ENCODE measurements at regions not wholly inside any gene's neighbourhood (a gene's known extent, or its start where the extent isn't known, plus 50 kb on each side); places are given as distances from the start of the nearest gene placed in this dataset.

DNA sequence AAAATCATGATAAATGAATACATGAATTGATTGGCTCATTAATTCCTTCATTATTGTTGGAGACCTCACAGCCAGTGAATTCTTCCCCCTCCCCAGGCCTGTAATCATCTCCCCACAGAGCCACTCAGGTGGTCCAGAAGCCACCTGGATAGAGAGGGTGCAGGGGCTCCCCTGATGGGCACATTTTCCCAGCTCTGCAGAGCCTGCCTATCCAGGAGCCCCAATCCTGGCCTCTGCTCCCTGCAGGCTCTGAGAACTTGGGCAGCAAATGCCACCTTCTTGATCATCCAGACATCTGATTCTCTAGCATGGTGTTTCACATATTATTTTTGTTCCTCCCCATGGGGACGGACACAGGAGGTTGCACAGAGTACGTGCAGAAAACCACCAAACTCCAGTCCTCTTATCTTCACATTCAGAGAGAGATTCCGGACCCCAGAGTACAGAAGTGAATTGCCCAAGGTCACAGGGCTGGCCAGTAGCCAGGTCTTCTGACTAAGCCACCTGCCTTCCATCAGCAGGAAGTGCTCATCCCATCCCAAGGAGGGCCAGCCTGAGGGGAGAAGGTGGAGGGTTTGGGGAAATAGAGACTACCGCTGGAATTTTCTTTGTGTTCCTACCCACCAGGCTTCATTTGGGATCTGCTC, 348.0 kb downstream of the BUD13 start:
- WGBS (ENCODE audit: insufficient coverage, low lambda C conversion rate), result no CpG with 5 or more reads among the region's 4 CpGs
- Histone ChIP-seq H3K4me1 (ENCODE audit: control insufficient read depth, insufficient read depth, low read length) (peaks cover 62% of the 10 kb centered on the region), H3K9me3 (ENCODE audit: control insufficient read depth, low read depth, low read length) (no peaks in the 10 kb centered on the region), H3K27ac (ENCODE audit: low read length) (no peak overlapping the region), H3K4me3 (ENCODE audit: low read length) (no peak overlapping the region), H3K27me3 (ENCODE audit: control insufficient read depth, insufficient read depth, low read length) (no peaks in the 10 kb centered on the region), H3K36me3 (ENCODE audit: control insufficient read depth, insufficient read depth, low read length) (no peaks in the 10 kb centered on the region)
- DNase-seq, result peak; percentile 74 to 87

DNA sequence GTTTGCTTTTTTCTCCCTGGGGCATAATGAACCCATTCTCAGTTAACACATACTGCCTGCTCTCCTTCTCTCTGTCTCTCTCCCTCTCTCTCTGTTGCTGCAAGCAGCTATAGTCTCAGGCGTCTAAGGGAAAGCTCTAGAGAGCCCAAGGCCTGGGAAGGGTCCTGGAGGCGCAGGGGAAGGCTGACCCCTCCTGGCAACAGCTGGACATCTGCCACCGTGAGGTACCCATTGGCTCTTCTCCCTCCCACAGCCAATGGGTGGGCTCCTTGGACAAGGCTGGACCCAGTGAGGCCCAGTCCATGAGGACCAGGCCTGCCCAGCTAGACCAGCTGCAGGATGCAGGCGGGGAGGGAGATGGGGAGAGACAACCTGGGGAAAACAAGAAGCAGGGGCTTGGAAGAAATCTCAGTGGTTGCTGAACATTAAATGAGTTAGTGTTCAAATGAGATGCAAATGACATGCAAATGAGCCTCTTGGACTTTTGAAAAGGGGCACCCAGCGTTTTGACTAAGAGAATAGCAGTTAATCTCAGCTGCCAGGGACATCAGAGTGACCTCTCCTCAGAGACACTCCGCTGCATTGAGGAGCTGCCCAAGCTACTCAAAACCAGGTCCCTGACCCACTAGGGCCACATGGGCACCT, 349.7 kb downstream of the BUD13 start:
- DNase-seq, result no peak
- Histone ChIP-seq H3K27me3 (ENCODE audit: control insufficient read depth, insufficient read depth, low read length) (no peaks in the 10 kb centered on the region), H3K9me3 (ENCODE audit: control insufficient read depth, low read depth, low read length) (no peaks in the 10 kb centered on the region), H3K27ac (ENCODE audit: low read length) (no peak overlapping the region), H3K4me3 (ENCODE audit: low read length) (no peak overlapping the region), H3K36me3 (ENCODE audit: control insufficient read depth, insufficient read depth, low read length) (no peaks in the 10 kb centered on the region), H3K4me1 (ENCODE audit: control insufficient read depth, insufficient read depth, low read length) (peaks cover 54% of the 10 kb centered on the region)
- WGBS (ENCODE audit: insufficient coverage, low lambda C conversion rate), result 80% methylated on average over 1 of the region's 6 CpGs

DNA sequence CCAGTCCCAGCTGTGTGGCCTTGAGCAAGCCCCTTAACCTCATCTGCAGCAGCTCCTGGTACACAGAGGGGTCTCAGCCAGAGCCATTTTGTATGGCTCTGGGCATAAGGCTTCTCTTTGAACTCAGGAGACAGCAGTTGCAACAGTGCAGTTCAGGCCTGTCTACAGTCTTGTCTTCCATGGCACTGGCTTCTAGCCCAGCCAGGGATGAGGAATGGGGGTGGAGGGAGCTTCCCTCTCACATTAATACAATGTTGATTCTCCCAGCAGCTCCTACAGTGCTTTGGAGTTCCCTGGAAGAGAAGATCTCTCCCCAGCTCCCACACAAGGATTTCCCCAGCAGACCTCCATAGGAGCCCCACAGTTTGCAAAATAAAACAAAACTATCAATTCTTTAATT, 350.2 kb downstream of the BUD13 start:
- H3K4me3 ChIP-seq (ENCODE audit: low read length), result no peak overlapping the region
- H3K9me3 ChIP-seq (ENCODE audit: control insufficient read depth, low read depth, low read length), result no peaks in the 10 kb centered on the region
- no peaks in the 10 kb centered on the region for H3K27me3 ChIP-seq (ENCODE audit: control insufficient read depth, insufficient read depth, low read length)
- H3K4me1 ChIP-seq (ENCODE audit: control insufficient read depth, insufficient read depth, low read length), result peaks cover 49% of the 10 kb centered on the region
- no peak for DNase-seq
- H3K27ac ChIP-seq (ENCODE audit: low read length), result no peak overlapping the region
- no peaks in the 10 kb centered on the region for H3K36me3 ChIP-seq (ENCODE audit: control insufficient read depth, insufficient read depth, low read length)

DNA sequence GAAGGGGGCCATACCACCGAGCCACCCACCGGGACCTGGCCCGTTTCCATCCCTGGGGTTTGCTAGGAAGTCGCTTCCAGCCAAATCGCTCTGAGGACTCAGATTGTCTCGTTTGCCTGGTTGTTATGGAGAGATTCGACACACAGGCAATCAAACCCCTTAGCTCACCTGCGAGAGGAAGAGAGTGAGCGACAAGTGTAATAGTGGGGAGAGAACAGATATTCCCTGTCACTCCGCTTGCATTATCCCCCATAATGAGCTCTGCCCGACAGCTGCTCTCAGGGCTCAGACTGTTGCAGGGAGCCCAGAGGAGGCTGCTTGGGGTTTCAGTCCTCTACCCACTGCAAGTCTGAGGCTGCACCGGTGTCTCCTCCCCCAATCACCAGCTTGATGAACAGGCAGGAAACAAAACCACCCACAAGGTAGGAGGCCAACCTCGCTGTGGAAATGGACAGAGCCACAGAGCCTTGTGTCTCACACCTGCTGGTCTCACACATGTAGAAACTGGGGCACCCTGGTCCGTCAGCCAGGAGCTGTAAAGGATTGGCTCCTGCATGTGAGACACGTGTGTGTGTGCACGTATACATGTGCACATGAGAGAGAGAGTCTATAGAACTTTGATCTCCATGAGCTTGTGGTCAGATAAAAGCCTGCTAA, 351.1 kb downstream of the BUD13 start:
- Histone ChIP-seq H3K4me3 (ENCODE audit: low read length) (no peak overlapping the region), H3K4me1 (ENCODE audit: control insufficient read depth, insufficient read depth, low read length) (peaks cover 40% of the 10 kb centered on the region), H3K27ac (ENCODE audit: low read length) (peak overlapping the region; percentile 4), H3K36me3 (ENCODE audit: control insufficient read depth, insufficient read depth, low read length) (no peaks in the 10 kb centered on the region), H3K9me3 (ENCODE audit: control insufficient read depth, low read depth, low read length) (no peaks in the 10 kb centered on the region), H3K27me3 (ENCODE audit: control insufficient read depth, insufficient read depth, low read length) (no peaks in the 10 kb centered on the region)
- peak; percentile 76 to 87 for DNase-seq
- WGBS (ENCODE audit: insufficient coverage, low lambda C conversion rate), result no CpG with 5 or more reads among the region's 16 CpGs

DNA sequence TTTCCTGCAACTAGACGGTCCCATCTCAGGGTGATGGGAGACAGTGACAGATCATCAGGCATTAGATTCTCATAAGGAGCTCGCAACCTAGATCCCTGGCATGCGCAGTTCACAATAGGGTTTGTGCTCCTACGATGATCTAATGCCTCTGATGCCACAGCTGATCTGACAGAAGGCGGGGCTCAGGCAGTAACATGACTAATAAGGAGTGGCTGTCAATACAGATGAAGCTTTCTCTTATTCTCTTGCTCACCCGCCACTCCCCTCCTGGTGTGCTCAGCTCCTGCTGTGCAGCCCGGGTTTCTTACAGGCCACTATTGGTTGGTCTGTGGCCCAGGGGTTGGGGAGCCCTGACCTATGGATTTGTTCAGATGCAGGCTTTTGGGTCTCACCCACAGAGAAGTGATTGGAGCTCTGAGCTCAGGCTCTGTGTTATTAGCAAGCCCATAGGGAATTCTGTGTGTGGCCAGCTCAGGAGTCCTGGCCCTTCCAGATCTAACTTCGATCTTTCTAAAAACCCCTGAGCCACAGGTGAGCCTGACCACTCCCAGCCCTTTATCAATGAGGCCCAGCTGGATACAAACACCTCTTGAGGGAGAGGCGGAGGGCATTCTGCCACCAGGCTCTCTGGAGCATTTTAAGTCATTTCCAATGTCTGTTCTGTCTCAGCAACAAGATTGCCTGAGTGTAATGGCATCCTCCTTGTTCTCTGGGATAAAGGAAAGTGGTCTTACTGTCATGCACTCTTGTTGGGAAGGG, 351.8 kb downstream of the BUD13 start:
- Histone ChIP-seq H3K27me3 (ENCODE audit: control insufficient read depth, insufficient read depth, low read length) (no peaks in the 10 kb centered on the region), H3K36me3 (ENCODE audit: control insufficient read depth, insufficient read depth, low read length) (no peaks in the 10 kb centered on the region), H3K4me1 (ENCODE audit: control insufficient read depth, insufficient read depth, low read length) (peaks cover 38% of the 10 kb centered on the region), H3K27ac (ENCODE audit: low read length) (peak overlapping the region; percentile 32), H3K4me3 (ENCODE audit: low read length) (no peak overlapping the region), H3K9me3 (ENCODE audit: control insufficient read depth, low read depth, low read length) (no peaks in the 10 kb centered on the region)
- peak; percentile 76 to 83 for DNase-seq
- WGBS (ENCODE audit: insufficient coverage, low lambda C conversion rate), result no CpG with 5 or more reads among the region's 9 CpGs

DNA sequence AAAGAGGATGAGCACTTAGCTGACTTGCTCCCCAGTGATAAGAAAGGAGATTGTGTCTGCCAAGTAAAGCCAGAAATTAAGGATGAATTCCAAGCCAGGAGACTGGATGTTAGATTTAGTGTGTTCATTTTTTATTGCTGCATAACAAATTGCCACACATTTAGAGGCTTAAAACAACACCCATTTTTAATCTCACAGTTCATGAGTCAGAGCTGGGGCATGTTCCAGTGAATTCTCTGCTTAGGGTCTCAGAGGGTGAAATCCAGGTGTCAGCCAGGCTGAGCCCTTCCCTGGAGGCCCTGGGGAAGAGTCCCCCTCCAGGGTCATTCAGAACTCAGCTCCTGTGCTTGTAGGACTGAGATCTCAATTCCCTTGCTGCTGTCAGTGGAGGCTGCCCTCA, 352.8 kb downstream of the BUD13 start:
- H3K27me3 ChIP-seq (ENCODE audit: control insufficient read depth, insufficient read depth, low read length), result no peaks in the 10 kb centered on the region
- peaks cover 35% of the 10 kb centered on the region for H3K4me1 ChIP-seq (ENCODE audit: control insufficient read depth, insufficient read depth, low read length)
- H3K4me3 ChIP-seq (ENCODE audit: low read length), result no peak overlapping the region
- DNase-seq, result peak; percentile 13 to 35
- no peaks in the 10 kb centered on the region for H3K9me3 ChIP-seq (ENCODE audit: control insufficient read depth, low read depth, low read length)
- H3K27ac ChIP-seq (ENCODE audit: low read length), result no peak overlapping the region
- H3K36me3 ChIP-seq (ENCODE audit: control insufficient read depth, insufficient read depth, low read length), result no peaks in the 10 kb centered on the region

DNA sequence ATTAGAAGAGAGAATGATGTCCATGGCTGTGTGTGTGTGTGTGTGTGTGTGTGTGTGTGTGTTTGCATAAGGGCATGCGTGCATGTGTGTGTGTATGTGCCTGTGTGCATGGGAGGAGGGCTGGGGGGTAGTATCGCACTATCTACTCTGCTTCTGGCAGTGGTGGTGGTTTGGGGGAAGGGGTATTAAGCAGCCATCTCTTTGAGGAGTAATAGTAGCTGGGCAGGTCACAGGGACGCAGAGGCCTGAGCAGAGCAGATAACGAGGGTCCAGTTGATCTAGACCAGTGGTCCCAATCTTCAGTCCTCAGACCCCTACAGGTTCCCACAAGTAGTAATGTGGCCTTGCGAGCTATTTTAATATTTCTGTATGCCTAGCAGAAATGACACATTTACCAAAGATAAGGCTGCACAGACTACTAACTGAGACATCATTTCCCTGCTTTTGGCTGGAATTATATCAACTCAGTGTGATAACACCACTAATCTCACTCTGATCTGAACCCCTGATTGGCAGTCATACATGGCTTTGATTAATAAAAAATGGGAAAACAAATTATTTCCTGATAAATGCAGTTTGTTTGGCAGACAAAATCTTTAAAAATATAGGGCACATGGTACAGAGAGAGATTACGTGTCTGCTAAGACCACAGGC, 354.3 kb downstream of the BUD13 start:
- DNase-seq, result no peak
- no peak overlapping the region for H3K4me3 ChIP-seq (ENCODE audit: low read length)
- no peaks in the 10 kb centered on the region for H3K36me3 ChIP-seq (ENCODE audit: control insufficient read depth, insufficient read depth, low read length)
- no CpG with 5 or more reads among the region's 6 CpGs for WGBS (ENCODE audit: insufficient coverage, low lambda C conversion rate)
- H3K4me1 ChIP-seq (ENCODE audit: control insufficient read depth, insufficient read depth, low read length), result peaks cover 37% of the 10 kb centered on the region
- no peaks in the 10 kb centered on the region for H3K27me3 ChIP-seq (ENCODE audit: control insufficient read depth, insufficient read depth, low read length)
- H3K9me3 ChIP-seq (ENCODE audit: control insufficient read depth, low read depth, low read length), result no peaks in the 10 kb centered on the region
- H3K27ac ChIP-seq (ENCODE audit: low read length), result no peak overlapping the region

- H3K36me3 ChIP-seq (ENCODE audit: control insufficient read depth, insufficient read depth, low read length), result no peaks in the 10 kb centered on the region
- no peak overlapping the region for H3K4me3 ChIP-seq (ENCODE audit: low read length)
- H3K27ac ChIP-seq (ENCODE audit: low read length), result no peak overlapping the region
- H3K9me3 ChIP-seq (ENCODE audit: control insufficient read depth, low read depth, low read length), result no peaks in the 10 kb centered on the region
- no peak for DNase-seq
- H3K27me3 ChIP-seq (ENCODE audit: control insufficient read depth, insufficient read depth, low read length), result no peaks in the 10 kb centered on the region
- peaks cover 40% of the 10 kb centered on the region for H3K4me1 ChIP-seq (ENCODE audit: control insufficient read depth, insufficient read depth, low read length)
- WGBS (ENCODE audit: insufficient coverage, low lambda C conversion rate), result no CpG with 5 or more reads among the region's 1 CpG
These were observed 355.9 kb downstream of the BUD13 start for GRCh38 chr11:116416852-116417251.

- WGBS (ENCODE audit: insufficient coverage, low lambda C conversion rate), result no CpG with 5 or more reads among the region's 6 CpGs
- H3K27ac ChIP-seq (ENCODE audit: low read length), result no peak overlapping the region
- no peaks in the 10 kb centered on the region for H3K9me3 ChIP-seq (ENCODE audit: control insufficient read depth, low read depth, low read length)
- H3K36me3 ChIP-seq (ENCODE audit: control insufficient read depth, insufficient read depth, low read length), result no peaks in the 10 kb centered on the region
- H3K4me1 ChIP-seq (ENCODE audit: control insufficient read depth, insufficient read depth, low read length), result peaks cover 32% of the 10 kb centered on the region
- H3K27me3 ChIP-seq (ENCODE audit: control insufficient read depth, insufficient read depth, low read length), result no peaks in the 10 kb centered on the region
- DNase-seq, result peak in 1 of 2 donors; percentile 42
- H3K4me3 ChIP-seq (ENCODE audit: low read length), result no peak overlapping the region
These were observed 357.7 kb downstream of the BUD13 start for GRCh38 chr11:116415095-116415494.

DNA sequence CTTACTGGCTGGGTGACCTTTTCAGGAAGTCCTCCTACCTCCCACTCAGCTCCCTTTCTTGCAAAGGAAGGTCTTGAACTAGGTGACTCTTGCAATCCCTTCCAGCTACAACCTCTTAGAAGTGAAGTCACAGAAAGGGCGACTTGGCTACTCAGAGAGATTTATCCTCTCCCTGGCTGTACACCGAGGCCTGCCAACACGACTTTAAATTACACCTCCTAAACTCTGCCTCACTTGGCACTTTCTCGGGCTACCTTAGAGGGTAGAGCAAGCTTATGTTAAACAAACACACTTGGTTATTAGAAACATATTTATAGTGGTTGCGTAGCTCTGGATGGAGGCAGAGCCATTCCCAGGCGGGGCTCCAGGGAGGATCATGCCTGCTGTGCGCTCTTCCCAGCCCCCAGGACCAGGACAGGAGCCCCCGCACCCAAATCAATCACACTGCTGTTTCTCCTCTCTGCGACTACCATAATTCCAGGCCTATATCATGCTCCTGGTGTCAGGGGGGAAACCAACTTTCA, 358.4 kb downstream of the BUD13 start:
- Histone ChIP-seq H3K9me3 (ENCODE audit: control insufficient read depth, low read depth, low read length) (no peaks in the 10 kb centered on the region), H3K4me1 (ENCODE audit: control insufficient read depth, insufficient read depth, low read length) (peaks cover 32% of the 10 kb centered on the region), H3K4me3 (ENCODE audit: low read length) (no peak overlapping the region), H3K27ac (ENCODE audit: low read length) (peak overlapping the region; percentile 9), H3K36me3 (ENCODE audit: control insufficient read depth, insufficient read depth, low read length) (no peaks in the 10 kb centered on the region), H3K27me3 (ENCODE audit: control insufficient read depth, insufficient read depth, low read length) (no peaks in the 10 kb centered on the region)
- no CpG with 5 or more reads among the region's 9 CpGs for WGBS (ENCODE audit: insufficient coverage, low lambda C conversion rate)
- no peak for DNase-seq

All from large intestine (tissue), 3 donors.